ENCODE measurements at regions not wholly inside any gene's neighbourhood (a gene's known extent, or its start where the extent isn't known, plus 50 kb on each side); places are given as distances from the start of the nearest gene placed in this dataset.

DNA sequence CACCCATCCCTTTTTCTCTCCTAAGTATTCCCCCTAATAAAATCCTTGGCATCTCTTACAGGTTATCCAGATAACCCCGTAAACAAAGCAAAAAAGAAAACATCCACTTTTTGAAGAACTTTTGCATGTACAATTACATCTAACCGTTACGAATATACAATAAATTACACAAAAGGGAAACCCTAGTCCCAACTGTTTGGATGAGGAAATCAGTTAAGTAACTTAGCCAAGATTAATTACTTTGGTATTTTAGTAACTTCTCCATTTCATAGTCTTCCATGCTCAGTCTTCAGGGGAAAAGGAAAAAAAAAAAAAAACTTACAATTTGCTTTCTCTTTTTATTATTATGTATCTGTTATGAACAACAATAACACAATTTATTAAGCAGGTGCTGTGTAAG lies 212.9 kb downstream of the ACTL7B start:
- no peak for DNase-seq

DNA sequence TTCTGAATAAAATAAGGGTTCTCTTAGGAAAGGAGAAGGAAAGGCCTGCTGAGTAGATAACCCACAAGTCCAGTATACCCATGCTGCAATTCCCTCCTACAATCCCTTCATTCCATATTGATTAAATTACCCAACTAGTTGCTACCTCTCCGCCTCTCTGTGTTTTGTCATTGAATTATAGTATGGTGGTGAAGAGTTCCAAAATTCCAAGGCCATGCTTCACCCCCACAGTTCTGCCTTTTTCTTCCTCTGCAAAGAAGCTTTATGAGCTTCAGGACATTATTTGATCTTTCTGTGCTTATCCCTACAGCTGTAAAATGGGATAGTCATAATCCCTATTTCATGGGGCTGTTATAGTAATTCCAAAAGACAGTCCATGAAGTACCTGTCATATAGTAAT lies 215.6 kb downstream of the ACTL7B start:
- DNase-seq = no peak

DNA sequence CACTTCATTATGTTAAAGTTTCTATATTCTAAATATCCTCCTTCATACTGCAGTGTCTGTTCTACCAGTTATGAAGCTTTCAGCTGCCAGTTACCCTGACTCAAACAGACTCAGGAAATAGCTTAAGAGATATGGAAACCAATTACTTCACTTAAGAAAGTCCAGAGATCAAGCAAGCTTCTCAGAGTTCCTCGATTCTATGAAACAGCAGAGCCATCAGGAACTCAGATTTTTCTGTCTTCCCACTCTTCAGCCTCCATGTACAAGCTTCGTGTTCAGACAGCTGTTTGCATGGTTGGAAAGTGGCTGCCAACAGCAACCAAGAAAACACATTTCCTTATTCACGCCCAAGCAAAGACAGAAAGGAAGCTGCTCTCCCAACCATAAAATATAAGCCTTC lies 216.1 kb downstream of the ACTL7B start:
- DNase-seq = no peak

DNA sequence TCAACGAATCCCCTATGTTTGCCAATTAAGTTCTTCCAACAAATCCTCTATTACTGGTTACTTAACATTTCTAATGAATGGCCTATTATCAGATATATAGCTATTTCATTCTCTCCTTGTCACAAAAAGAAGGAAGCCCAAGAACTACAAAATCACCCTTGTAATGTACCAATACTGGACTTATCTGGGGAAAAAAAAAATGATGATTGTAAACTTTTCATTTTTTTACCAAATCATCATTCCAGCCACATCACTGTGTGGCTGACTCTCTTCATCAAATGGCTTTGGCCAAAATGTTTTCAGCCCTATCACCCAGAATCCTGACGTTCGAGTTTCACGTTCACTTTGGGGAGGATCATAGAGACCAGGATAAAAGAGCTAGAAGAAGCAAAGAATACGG lies 216.7 kb downstream of the ACTL7B start:
- no peak for DNase-seq

DNA sequence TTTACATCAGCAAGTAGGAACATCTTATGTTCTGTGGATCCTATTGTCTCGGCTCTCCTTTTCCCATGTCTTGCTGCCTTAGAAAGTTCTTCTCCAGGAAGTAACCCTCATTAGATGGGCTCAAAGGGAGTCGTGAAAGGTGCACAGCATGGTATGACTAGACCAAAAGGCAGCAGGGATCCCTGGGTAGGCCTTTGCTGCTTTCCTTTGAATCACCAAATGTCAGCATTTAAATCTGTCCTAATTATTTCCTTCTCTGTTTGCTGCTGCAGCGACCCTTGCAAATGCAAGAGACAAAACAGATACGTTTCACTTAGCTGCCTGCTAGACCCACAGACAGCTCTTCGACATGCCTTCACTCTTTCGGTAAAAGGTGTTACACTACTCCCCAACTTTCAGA lies 218.4 kb downstream of the ACTL7B start:
- no peak for DNase-seq

DNA sequence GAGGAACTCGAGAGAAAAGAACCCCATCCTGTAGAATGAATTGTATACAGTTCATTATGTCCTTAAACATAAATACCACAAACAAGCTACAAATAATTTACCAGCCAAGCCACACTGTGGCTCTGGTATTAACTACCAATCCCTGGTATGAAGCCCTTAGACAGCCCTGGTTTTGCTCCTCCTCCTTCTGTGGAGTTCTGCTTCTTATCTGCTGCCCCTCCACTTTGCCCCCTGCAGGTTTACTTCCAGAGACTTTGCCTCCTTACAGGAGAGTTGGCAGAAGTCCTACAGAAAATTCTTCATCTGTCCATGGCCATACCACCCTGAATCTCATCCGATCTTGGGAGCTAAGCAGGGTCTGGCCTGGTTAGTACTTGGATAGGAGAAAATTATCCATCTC lies 219.8 kb downstream of the ACTL7B start:
- no peak for DNase-seq

DNA sequence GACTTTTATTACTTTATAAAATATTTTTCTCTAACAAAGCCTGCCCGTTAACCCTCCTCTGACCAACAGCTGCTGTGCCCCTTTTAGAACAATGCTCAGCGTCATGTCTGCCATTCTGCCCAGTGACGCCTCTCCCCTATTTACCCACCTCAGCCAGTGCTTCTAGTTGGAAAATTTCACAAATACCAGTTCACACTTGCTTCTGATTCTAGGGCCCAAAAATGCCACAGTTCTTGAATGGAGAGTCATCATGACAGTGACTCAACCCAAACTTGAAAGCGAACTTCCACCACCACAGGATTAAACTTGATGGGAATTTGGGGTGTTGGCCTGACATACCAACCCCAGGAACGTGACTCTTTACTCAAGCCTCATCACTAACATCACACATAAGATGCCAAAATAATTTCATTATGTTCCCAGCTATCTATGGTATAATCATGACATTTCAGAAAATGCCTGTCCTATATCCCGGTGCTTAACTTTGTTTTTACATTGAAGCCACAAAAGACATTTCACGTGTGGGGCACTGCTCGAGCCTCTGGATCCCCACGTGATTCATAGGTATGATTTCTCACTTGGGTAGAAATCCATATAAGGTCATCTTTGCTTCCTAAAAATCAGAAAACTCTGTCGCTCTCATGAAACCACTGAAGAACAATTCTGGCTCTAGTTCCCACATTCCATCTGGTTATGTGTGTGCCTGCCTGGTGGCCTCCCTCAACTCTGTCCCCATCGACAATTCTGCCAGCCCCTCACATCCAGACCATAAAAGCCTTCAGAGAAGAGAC lies 220.9 kb downstream of the ACTL7B start:
- DNase-seq = no peak

DNA sequence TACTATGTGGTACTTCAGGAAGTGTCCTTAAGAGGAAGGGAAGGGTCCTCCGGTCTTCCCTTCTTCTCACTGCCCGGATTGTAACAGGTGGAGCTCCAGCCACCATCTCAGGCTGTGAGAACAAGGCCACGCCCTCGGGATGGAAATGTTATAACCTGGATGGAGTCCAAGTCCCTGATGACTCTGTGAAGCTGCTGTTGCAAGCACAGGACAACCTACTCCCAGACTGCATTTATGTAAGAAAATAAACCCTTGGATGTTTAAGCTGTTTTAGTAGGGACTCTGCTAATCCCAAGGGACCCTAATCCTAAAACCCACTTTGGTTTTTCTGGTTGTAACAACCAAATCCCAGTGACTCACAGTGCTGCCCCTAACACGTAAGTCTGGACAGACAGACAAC lies 221.6 kb downstream of the ACTL7B start:
- no peak for DNase-seq

DNA sequence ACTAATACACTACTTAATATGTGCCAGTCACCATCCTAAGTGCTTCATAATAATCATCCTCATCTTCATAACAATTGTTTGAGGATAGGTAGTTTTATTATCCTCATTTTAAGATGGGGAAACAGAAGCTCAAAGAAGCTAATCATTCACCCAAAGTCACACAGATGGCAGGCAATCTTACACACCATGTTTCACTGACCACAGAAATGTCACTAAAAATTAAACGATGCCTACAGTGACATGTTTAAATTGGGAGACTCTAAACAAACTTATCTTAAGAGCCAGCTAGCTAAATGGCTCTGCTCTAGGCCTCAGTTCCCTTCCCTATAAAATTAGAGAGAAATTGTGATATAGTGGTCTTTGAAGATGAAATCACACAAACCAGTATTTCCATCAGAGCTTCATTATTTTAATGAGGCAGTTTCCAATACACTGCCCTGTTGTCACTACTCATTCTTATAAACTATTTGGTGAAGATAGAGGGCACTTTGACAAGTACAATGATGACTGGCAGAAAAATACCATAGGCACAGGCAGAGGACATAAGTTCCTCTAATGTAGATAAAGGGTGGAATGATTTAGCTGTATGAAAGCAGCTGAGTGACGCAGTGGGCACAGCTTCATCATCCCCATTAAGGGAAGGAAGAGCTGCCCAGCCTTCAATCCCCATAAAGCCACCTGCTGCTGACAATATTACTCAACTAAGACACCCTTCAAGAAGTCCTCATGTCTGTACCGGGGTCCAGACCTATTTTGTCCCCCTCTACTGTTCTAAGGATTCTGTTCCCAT lies 224.1 kb downstream of the ACTL7B start:
- DNase-seq = no peak

DNA sequence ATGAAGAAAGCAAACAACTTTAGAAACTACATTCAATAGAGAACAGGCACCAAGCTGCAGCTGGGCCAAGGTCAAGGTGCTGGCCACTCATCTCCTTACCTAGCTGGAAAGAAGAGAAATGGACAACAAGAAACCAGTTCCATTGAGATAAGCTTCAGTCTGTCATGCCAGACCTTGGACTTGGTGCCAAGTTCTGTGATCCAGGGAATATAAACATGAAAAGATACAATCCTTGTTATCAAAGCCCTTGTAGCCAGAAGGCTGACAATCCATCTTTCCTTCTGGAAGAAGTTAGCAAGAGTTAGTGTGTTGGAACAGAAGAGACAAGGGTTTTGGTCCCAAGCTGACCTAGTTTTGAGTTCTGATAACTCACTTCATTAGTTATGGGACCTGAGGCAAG lies 227.5 kb downstream of the ACTL7B start:
- DNase-seq = no peak

DNA sequence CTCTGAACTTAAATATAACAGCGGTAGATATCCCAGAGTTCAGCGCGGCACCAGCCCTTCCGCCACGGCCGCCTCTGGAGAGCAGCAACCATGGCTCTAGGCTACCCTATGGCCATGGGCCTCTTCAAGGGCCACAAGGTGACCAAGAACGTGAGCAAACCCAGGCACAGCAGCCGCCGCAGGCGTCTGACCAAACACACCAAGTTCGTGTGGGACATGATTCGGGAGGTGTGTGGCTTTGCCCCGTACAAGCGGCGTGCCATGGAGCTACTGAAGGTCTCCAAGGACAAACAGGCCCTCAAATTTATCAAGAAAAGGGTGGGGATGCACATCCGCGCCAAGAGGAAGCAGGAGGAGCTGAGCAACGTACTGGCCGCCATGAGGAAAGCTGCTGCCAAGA lies 229.0 kb downstream of the ACTL7B start:
- DNase-seq = no peak

DNA sequence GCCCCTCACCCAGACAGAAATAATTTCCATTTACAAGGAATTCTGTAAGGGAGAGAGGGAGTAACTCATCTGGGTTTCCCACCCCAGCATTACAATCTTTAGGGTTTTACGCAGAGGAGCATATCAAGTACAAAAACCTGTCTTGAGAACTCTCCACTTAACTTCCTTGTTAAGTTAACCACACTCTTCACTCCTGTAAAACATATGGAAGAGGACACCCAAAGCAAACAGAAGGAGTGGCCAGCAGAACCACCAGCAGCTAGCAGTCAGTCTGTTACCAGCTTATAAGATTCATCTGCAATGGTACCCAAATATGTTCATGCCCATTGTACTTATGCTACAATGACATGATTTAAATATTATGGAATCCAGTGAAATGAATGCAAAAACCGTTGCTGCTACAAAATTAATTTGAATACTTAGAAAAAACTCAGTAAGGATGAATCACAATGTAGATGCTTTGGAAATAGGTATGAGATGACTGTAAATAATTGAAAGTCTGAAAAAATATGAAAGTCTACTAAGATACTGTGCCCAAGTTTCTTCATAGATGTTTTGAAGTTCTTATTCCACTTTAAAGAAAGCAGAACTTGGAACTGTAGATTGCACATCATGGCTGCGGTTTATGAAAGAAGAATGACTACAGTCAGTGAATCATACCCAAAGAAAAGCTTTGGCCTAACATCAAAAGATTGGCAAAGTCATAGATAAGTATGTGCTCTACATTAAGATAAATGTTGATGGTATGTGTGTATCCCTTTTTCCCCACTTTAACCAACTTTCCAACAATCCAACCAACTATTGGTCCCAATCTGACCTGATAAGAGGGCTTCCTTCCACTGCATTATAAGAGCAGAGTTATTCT lies 233.6 kb downstream of the ACTL7B start:
- DNase-seq = no peak

DNA sequence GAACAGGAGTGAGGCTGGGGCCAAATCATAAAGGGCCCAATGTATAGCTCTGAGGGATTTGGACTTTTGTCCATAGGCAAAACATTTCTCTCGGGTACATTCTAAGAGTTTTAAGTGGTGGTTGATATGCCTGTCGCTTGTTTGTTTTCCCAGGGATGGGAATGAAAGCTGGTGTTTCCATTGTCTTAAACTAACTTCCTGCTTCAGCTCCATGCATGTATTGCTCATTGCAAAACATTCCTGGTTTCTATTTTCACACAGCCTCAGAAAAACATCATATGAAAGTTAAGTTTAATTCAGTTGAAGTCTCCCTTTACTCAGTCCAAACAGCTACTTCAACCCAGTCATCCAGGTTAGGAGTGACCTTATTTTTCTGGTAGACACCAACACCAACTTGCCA lies 235.0 kb downstream of the ACTL7B start:
- no peak for DNase-seq

DNA sequence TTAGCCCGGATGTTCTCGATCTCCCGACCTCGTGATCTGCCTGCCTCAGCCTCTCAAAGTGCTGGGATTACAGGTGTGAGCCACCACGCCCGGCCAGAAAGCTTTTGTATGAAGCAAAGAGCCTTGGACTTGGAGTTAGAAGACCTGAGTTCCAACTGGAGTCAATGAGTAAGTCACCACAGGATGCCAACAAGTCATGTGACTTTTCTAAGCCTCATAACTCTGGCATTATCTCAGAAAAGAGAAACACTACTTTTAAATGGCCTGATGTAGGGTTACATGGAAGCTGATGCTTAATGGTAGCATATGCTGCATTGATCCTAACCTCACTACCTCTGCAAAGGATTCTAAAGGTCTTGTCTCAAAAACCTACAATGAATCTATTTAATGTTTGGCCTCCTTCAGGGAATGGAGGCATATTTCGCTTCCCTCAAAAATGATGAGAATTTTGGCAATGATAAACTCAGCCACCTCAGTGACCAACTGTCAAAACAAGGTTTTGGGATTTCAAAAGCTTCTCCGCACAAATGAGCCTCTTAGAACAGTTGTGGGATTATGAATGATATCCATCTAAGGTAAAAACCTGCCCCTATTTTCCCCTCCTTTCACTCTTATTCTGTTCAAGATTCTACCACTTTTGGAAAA lies 236.8 kb downstream of the ACTL7B start:
- DNase-seq = no peak

DNA sequence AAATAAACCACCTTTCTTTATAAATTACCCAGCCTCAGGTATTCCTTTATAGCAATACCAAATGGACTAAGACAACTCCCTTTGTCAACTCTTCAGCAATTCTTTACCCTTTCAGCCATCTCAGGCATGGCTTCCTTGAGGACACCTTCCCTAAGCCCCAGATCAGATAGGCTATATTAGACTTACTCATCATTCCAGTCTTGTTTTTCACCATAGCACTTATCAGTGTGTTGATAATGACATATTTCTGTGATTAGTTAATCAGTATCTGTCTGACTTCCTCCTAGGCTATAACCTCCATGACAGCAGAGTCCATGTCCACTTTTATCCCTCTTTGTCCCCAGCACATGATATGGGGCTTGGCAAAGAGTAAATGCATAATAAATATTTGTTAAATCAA lies 238.1 kb downstream of the ACTL7B start:
- DNase-seq = no peak

DNA sequence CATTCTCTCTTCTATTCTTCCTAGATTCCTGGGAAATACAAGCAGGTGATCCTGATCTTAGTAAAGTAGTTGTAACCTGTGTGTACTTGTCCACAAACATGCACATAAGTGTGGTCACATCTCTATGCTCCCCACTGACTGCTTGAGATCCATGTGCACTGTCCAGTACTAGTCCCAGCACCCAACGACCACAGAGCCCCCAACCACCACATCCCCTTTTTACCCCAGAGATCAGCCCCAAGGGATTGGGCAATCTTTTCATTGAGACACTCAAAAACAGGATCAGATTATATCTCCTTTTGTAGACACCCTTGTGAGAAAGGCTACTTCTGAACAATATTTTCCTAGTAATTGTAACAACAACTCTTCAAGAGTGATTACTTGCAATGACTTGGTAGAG lies 240.6 kb downstream of the ACTL7B start:
- DNase-seq = no peak

DNA sequence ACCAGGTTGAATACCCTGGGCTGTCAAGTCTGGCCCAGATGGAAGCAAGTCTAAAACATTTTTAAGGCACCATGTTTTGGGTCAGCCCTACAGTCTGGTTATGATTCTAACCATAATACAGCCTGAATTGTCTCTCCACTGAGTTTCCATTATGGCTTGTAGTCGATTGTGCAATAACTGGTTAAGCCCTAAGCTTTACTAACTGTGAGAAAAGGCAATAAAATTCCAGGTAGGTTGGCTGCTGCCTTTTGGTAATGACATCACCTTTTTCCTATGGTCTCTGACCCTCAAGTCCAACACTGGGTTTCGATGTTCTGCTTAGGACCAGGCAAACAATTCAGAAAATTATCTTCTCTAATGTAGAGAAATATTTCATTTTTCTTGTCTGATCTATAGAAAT lies 243.3 kb downstream of the ACTL7B start:
- DNase-seq = no peak

DNA sequence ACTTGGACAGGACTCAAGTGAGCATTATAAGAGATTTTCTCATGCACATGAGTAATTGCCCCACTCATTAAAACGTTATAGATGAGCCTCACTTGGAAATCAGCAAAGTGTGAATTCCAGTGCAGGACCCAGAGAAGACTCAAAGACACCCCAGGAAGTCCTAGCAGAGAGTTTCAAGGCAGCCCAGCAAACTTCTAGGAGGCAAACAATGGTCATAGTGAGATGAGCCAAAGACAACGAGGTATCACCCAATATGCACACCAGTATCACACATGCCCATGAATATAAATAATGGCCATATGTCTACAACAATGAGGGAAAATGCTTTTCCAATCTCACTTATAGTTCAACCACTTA lies 245.9 kb downstream of the ACTL7B start:
- no peak for DNase-seq

DNA sequence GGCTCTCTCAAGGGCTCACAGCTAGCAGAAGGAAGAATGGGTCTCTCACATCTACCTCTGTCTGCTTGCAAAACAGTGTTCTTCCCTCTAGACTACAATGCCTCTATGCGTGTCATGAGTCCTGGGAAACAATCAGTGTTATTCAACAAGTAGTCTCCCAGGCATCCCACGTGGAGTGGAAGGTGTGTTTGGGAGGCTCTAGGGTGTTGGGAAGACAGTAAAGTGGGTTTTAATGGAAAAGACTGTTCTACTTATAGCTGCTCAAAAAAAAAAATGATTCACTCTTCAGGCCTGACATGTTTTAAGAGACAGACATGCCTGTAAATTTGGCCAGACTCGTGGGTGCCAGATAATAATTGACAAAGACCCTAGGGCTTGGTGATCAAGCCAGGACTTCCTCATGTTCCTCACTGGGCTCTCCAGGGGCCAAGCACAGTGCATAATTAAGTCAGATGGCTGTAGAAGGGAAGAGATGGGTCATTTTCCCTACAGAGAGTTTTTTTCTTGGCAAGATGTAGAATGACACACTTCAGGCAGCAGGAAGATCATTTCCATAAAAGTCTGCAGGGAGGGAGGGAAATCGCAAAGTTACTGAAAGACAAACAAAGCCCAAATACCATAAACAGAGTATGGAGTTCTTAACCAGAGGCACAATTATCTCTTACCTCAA lies 246.4 kb downstream of the ACTL7B start:
- DNase-seq = no peak

DNA sequence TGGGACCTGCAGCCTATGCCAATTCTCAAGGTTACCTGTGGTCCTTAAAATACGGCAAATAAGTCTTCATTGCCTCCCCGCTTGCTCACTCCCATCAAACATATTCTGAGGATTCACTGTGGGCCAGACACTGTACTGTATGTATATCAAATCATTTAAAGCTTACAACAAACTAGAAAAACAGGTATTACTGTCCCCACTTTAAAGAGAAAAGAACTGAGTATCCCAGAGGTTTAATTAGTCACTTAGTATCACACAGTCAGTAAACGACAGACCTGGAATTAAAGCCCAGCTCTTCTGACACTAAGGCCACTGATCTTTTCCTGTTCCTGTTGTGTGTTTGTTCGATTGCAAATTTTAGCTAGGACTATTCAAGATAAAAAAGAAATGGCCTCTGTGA lies 248.2 kb downstream of the ACTL7B start:
- DNase-seq = no peak

DNA sequence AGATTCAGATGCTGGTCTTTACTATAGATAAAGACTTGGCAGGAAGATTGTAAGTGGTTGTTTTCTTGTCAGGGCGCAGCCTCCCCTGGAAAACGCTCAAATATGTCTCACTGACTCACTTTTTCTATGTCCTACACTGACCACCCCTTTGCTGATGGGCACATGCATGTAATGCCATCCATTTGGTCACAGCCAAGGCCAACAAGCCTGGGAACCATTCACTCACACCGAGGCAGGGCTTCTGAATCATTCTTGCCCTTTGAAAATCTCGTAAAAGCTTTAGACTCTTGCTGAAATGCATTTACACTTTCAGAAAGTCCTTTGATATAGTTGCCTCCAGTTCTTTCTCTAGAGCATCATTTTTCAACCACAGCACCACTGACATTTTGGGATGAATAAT lies 249.4 kb downstream of the ACTL7B start:
- DNase-seq = no peak

DNA sequence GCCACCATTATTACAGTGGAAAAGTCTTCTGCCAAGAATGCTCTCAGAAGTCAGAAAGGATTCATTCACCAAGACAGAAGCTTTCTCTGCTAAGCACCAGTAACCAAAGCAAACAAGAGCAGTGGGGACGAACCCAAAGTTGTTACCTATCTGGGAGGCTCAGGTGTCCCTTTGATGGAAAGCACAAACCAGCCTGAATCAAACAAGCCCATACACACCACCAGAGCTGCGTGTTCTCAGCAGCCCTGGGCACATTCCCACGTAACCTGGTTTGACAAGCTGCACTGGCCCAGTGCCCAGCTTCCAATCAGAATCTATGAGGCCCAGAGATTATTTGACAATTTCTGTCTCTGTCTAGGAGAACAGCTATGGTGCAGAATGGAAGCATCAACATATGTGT lies 252.6 kb downstream of the ACTL7B start:
- no peak for DNase-seq

DNA sequence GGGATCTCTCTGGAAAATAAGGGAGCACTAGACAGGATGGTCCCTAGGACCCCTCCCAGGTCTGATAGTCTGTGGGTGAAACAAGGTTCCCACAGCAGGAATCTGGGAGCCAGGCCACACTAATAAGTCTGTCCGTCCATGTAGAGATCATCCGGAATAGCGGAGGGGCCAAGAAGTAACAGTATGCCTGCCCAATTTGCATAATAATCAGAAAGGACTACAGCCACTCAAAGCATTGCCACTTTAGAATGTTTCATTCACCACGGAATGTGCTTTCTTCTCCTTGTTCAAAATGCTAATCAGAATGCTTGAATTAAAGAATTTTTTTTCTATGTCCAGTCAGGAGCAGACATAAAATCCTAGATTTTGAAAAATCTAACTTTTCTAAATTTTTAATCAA lies 254.9 kb downstream of the ACTL7B start:
- DNase-seq = no peak

Data from activated CD4-positive, alpha-beta T cell treated with anti-CD3 and anti-CD28 coated beads, Interleukin-2, amount 50 U/mL, for 16 hours (primary cell).